ENCODE measurements at regions not wholly inside any gene's neighbourhood (a gene's known extent, or its start where the extent isn't known, plus 50 kb on each side); places are given as distances from the start of the nearest gene placed in this dataset.

DNA sequence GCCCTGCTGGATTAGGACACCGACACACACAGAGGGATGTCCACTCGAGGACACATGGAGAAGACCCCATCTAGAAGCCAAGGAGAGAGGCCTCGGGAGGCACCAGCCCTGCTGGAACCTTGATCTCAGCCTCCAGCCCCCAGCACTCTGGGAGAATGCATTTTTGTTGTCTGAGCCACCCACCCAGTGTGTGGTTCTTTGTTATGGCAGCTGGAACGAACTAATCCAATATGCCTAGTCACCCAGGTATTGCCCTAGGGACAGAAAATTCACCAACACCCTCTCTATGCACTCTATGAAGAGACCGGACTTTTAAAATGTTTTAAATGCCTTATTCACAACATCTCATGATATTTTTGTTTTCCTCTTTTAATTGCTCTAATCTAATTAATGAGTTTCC lies 117.4 kb downstream of the CRYAA start:
- Histone ChIP-seq H4K20me1 (replicated peaks; ENCODE audit: insufficient read depth) (no peaks in the 10 kb centered on the region), H3K4me1 (ENCODE audit: insufficient read depth) (no peaks in the 10 kb centered on the region), H3K27ac (ENCODE audit: low read depth) (no peak overlapping the region), H3F3A (replicated peaks; ENCODE audit: low read depth) (no peaks in the 10 kb centered on the region), H3K4me2 (no peak overlapping the region), H3K9me2 (ENCODE audit: insufficient read depth) (peaks cover 7% of the 10 kb centered on the region; the same call in 1 of the 2 replicates), H3K36me3 (ENCODE audit: insufficient read depth) (no peaks in the 10 kb centered on the region; the same call in 1 of the 2 replicates), H3K79me2 (replicated peaks; ENCODE audit: insufficient read depth) (no peaks in the 10 kb centered on the region), H2AFZ (no peak overlapping the region), H3K4me3 (no peak overlapping the region), H3K27me3 (ENCODE audit: insufficient read depth) (no peaks in the 10 kb centered on the region)
- H3K4me1 Mint-ChIP-seq = peaks cover 7% of the 10 kb centered on the region; the same call in 1 of the 3 replicates
- ATAC-seq = no peak
- H3K9me3 Mint-ChIP-seq = no peaks in the 10 kb centered on the region
- no peak overlapping the region for H3K4me3 Mint-ChIP-seq
- peaks cover 3% of the 10 kb centered on the region for H3K27me3 Mint-ChIP-seq (ENCODE audit: insufficient read depth, low read depth, poor library complexity)
- no peaks in the 10 kb centered on the region for H3K36me3 Mint-ChIP-seq (ENCODE audit: low read depth)
- DNase-seq (ENCODE audit: low spot score) = no peak
- H3K27ac Mint-ChIP-seq = no peak overlapping the region
- TF ChIP-seq, protein P1, sequence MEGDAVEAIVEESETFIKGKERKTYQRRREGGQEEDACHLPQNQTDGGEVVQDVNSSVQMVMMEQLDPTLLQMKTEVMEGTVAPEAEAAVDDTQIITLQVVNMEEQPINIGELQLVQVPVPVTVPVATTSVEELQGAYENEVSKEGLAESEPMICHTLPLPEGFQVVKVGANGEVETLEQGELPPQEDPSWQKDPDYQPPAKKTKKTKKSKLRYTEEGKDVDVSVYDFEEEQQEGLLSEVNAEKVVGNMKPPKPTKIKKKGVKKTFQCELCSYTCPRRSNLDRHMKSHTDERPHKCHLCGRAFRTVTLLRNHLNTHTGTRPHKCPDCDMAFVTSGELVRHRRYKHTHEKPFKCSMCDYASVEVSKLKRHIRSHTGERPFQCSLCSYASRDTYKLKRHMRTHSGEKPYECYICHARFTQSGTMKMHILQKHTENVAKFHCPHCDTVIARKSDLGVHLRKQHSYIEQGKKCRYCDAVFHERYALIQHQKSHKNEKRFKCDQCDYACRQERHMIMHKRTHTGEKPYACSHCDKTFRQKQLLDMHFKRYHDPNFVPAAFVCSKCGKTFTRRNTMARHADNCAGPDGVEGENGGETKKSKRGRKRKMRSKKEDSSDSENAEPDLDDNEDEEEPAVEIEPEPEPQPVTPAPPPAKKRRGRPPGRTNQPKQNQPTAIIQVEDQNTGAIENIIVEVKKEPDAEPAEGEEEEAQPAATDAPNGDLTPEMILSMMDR (conservative IDR thresholded peaks at IDR 0.05; ENCODE audit: low read depth in 2 of 2) = no peak
- TF ChIP-seq, protein P2, sequence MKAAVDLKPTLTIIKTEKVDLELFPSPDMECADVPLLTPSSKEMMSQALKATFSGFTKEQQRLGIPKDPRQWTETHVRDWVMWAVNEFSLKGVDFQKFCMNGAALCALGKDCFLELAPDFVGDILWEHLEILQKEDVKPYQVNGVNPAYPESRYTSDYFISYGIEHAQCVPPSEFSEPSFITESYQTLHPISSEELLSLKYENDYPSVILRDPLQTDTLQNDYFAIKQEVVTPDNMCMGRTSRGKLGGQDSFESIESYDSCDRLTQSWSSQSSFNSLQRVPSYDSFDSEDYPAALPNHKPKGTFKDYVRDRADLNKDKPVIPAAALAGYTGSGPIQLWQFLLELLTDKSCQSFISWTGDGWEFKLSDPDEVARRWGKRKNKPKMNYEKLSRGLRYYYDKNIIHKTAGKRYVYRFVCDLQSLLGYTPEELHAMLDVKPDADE (IDR thresholded peaks at IDR 0.05) = no peak
- TF ChIP-seq STAT1 (IDR thresholded peaks at IDR 0.05; ENCODE audit: unreplicated experiment) (no peak), CREB1 (CRISPR knock-in tag; IDR thresholded peaks at IDR 0.05; ENCODE audit: low read depth) (no peak), NANOG (IDR thresholded peaks at IDR 0.05; ENCODE audit: borderline replicate concordance) (no peak), EZH2phosphoT487 (IDR thresholded peaks at IDR 0.05; ENCODE audit: unreplicated experiment) (no peak), ZNF114 (CRISPR knock-in tag; IDR thresholded peaks at IDR 0.05) (no peak), ZNF331 (CRISPR knock-in tag; IDR thresholded peaks at IDR 0.05; ENCODE audit: low read depth) (no peak), POLR2AphosphoS5 (IDR thresholded peaks at IDR 0.05; ENCODE audit: low read depth) (no peak), JUNB (IDR thresholded peaks at IDR 0.05; ENCODE audit: unreplicated experiment) (no peak), EZH2 (IDR thresholded peaks at IDR 0.05; ENCODE audit: low read depth, unreplicated experiment) (no peak)
- TF ChIP-seq, protein P3, sequence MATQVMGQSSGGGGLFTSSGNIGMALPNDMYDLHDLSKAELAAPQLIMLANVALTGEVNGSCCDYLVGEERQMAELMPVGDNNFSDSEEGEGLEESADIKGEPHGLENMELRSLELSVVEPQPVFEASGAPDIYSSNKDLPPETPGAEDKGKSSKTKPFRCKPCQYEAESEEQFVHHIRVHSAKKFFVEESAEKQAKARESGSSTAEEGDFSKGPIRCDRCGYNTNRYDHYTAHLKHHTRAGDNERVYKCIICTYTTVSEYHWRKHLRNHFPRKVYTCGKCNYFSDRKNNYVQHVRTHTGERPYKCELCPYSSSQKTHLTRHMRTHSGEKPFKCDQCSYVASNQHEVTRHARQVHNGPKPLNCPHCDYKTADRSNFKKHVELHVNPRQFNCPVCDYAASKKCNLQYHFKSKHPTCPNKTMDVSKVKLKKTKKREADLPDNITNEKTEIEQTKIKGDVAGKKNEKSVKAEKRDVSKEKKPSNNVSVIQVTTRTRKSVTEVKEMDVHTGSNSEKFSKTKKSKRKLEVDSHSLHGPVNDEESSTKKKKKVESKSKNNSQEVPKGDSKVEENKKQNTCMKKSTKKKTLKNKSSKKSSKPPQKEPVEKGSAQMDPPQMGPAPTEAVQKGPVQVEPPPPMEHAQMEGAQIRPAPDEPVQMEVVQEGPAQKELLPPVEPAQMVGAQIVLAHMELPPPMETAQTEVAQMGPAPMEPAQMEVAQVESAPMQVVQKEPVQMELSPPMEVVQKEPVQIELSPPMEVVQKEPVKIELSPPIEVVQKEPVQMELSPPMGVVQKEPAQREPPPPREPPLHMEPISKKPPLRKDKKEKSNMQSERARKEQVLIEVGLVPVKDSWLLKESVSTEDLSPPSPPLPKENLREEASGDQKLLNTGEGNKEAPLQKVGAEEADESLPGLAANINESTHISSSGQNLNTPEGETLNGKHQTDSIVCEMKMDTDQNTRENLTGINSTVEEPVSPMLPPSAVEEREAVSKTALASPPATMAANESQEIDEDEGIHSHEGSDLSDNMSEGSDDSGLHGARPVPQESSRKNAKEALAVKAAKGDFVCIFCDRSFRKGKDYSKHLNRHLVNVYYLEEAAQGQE (IDR thresholded peaks at IDR 0.05; ENCODE audit: unreplicated experiment) = no peak
- TF ChIP-seq, protein P4, sequence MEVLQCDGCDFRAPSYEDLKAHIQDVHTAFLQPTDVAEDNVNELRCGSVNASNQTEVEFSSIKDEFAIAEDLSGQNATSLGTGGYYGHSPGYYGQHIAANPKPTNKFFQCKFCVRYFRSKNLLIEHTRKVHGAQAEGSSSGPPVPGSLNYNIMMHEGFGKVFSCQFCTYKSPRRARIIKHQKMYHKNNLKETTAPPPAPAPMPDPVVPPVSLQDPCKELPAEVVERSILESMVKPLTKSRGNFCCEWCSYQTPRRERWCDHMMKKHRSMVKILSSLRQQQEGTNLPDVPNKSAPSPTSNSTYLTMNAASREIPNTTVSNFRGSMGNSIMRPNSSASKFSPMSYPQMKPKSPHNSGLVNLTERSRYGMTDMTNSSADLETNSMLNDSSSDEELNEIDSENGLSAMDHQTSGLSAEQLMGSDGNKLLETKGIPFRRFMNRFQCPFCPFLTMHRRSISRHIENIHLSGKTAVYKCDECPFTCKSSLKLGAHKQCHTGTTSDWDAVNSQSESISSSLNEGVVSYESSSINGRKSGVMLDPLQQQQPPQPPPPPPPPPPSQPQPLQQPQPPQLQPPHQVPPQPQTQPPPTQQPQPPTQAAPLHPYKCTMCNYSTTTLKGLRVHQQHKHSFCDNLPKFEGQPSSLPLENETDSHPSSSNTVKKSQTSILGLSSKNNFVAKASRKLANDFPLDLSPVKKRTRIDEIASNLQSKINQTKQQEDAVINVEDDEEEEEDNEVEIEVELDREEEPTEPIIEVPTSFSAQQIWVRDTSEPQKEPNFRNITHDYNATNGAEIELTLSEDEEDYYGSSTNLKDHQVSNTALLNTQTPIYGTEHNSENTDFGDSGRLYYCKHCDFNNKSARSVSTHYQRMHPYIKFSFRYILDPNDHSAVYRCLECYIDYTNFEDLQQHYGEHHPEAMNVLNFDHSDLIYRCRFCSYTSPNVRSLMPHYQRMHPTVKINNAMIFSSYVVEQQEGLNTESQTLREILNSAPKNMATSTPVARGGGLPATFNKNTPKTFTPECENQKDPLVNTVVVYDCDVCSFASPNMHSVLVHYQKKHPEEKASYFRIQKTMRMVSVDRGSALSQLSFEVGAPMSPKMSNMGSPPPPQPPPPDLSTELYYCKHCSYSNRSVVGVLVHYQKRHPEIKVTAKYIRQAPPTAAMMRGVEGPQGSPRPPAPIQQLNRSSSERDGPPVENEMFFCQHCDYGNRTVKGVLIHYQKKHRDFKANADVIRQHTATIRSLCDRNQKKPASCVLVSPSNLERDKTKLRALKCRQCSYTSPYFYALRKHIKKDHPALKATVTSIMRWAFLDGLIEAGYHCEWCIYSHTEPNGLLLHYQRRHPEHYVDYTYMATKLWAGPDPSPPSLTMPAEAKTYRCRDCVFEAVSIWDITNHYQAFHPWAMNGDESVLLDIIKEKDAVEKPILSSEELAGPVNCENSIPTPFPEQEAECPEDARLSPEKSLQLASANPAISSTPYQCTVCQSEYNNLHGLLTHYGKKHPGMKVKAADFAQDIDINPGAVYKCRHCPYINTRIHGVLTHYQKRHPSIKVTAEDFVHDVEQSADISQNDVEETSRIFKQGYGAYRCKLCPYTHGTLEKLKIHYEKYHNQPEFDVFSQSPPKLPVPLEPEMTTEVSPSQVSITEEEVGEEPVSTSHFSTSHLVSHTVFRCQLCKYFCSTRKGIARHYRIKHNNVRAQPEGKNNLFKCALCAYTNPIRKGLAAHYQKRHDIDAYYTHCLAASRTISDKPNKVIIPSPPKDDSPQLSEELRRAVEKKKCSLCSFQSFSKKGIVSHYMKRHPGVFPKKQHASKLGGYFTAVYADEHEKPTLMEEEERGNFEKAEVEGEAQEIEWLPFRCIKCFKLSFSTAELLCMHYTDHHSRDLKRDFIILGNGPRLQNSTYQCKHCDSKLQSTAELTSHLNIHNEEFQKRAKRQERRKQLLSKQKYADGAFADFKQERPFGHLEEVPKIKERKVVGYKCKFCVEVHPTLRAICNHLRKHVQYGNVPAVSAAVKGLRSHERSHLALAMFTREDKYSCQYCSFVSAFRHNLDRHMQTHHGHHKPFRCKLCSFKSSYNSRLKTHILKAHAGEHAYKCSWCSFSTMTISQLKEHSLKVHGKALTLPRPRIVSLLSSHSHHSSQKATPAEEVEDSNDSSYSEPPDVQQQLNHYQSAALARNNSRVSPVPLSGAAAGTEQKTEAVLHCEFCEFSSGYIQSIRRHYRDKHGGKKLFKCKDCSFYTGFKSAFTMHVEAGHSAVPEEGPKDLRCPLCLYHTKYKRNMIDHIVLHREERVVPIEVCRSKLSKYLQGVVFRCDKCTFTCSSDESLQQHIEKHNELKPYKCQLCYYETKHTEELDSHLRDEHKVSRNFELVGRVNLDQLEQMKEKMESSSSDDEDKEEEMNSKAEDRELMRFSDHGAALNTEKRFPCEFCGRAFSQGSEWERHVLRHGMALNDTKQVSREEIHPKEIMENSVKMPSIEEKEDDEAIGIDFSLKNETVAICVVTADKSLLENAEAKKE (CRISPR knock-in tag; IDR thresholded peaks at IDR 0.05) = no peak

Measured in GM23338 (cell line).